GM18519 (cell line): ENCODE measurements at regions not wholly inside any gene's neighbourhood (a gene's known extent, or its start where the extent isn't known, plus 50 kb on each side); places are given as distances from the start of the nearest gene placed in this dataset.
"Not testable (repeated sequence)": the region's sequence is repeated elsewhere in the genome, so short reads cannot be mapped to it uniquely, and the experiment has no call there.

Experiments
- ATAC-seq: cut with Tn5 transposase; IDR thresholded peaks from one replicate; pipeline ENCODE4 v1.9.1; 2021; ENCODE audit warnings: mild to moderate bottlenecking, moderate library complexity; ENCODE audit not compliant: unreplicated experiment, low FRiP score

DNA sequence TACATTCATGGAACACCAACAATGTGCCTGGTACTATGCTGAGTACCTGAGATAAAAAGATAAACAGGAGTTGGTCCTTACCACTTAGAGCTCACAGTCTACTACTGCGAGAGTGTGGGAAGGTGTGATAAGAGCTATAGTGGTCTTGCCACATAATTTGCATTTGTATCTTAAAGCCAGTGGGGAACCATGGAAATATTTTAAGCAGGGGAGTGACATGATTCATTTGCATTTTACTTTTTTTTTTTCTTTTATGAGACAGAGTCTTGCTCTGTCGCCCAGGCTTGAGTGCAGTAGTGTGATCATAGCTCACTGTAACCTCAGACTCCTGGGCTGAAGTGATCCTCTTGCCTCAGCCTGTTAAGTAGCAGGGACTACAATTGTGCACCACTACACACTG is 53.6 kb downstream of the SRGAP2 start:
- peak; percentile 74 for ATAC-seq

DNA sequence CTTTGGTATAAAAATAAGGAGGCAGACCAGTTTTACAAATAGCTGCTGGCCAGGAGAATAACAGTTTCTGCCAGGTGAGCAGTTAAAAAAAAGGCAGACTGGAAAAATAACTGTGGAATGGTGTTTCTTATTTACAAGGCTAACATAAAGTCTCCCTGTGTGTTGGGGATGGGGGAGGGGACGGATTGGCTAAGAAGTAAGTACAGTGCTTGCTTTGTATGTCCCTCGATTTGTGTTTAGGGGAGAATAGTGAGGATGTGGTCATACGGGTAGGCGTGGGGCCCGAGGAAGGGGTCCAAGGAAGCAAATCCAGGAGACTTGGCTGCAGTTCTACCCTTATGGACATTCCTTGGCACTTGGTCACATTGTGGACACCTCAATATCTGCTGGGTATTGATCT is 58.1 kb downstream of the SRGAP2 start:
- ATAC-seq = not testable (repeated sequence)

GRCh38 chr1:206262424-206262823 is 59.1 kb downstream of the SRGAP2 start:
- not testable (repeated sequence) for ATAC-seq

GRCh38 chr1:206264916-206265315 is 61.6 kb downstream of the SRGAP2 start:
- not testable (repeated sequence) for ATAC-seq

GRCh38 chr1:206271153-206271552 is 67.8 kb downstream of the SRGAP2 start:
- ATAC-seq = not testable (repeated sequence)

DNA sequence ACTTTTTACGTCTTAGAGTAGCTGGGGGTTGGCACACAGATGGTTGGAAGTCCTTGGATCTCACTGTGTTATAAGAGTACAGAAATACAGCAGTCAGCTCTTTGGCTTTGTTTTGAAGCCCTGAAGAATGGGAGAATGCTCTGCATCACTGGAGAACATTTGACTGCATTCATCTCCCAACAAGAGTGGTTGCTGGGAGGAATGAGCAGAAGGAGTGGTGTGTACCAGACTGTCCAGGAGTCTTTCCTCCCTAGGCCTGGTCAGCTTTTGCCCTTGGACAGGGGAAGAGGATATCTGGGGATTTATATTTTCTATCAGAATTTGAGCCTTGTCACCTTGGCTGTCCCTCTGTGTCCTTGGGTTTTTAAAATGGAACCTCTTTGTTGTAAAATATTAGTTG is 69.8 kb downstream of the SRGAP2 start:
- not testable (repeated sequence) for ATAC-seq

DNA sequence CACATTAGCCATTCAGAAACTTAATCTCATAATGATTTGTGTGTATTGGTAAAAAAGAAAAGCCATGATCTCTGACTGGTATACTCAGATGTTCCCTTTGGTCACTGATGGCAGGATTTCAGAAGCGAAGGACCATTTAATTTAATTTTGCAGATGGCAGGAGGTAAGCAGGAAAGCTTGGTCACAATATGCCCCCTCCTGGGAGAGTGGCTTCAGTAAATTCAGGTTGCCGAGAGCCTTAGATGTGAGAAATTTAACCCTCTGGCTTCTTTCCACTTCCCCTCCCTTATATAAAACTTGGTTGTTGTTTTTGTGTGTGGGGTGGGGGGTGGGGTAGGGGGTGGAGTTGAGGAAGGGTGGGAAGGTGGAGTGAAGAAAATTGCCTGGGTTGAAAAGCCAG is 72.8 kb downstream of the SRGAP2 start:
- ATAC-seq = not testable (repeated sequence)

- not testable (repeated sequence) for ATAC-seq
Observed at GRCh38 chr1:206278683-206279082, 75.3 kb downstream of the SRGAP2 start.

DNA sequence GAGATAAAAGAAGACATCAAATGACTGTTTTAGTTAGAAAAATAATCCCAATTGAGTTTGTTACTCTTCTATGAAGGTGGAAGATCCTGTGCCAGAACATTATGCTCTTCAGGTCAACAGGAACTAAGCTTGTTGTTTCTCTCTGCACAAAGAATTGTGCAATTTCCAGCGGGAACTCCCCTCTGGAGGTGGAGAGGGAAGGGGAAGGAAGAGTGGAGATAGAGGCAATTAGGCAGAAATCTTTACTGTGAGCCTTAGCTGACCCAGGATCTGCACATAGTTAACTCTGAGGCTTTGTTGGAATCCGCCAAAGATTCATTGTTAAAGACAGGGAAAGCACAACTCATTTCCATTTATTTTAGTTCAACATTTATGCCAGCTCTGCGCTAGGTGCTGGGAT is 77.3 kb downstream of the SRGAP2 start:
- ATAC-seq = not testable (repeated sequence)

DNA sequence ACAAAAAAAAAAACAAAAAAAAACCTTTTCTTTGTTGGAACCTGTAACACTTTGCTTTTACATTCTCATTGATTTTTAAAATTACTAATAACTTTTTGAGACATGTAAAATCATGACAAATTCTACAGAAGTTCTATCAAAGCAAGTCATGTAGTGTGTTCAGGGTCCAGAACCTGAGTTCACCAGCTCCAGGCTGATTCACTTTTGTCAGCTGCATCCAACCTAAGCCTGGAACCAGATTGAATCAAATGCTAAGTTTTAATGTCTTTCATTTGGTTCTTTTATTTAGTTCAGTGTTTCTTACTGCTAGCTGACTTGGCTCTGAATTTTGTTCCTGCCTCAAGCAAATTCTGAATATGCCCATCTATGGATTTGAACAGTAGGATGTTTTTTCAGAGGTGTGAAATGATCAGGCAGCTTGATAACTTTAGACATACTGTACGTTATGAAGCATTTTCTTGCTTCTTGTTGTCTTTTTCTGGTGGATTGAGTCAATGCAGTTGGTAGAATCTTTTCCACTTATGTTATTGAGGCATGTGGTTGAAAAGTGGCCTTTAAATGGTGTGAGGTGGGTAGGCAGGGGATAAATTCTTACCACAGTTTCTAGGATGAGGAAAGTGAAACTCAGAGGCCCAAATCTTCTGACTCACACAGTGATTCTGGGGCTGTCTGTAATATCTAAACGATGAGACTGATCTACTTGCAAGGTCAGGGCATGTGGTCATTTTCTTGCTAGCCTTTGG is 78.7 kb downstream of the SRGAP2 start:
- not testable (repeated sequence) for ATAC-seq

- ATAC-seq = not testable (repeated sequence)
Observed at GRCh38 chr1:206285024-206285960, 82.0 kb downstream of the SRGAP2 start.

DNA sequence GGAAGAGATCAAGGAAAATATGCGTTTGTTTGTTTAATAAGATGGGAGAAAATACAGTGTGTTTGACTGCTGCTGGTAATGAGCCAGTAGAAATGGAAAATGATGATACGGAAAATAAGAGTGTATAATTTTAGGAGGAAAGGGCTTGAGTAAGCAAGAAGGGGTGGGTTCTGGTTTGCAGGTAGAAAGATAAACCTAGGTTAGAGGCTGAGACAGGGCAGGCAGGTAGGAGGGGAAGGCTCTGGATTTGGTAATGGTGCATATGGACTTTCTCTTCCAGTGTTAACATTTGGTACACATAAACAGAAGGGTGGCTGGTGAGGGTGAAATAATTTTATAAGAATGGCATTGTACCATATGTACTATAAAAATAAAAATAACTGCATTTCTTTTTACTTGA is 84.4 kb downstream of the SRGAP2 start:
- not testable (repeated sequence) for ATAC-seq

DNA sequence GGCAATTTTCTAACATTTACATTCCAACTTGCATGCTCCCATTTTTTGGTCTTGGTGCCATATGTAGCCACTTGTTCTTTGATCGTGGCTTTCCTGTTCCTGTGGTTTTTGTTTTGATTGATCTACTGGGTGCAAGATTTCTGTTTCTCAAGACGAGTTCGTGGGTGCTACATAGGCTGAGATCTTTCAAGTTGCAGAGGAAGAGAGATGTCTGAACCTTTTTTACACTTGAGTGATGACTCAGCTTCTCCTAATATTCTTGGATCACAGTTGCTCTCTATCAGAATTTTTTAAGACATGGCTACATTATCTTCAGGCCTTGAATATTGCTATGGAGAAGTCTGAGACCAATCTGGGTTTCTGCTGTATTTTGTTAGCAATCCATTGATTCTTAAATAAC is 85.1 kb downstream of the SRGAP2 start:
- not testable (repeated sequence) for ATAC-seq

GRCh38 chr1:206297145-206298031 is 94.0 kb downstream of the SRGAP2 start:
- ATAC-seq = not testable (repeated sequence)

DNA sequence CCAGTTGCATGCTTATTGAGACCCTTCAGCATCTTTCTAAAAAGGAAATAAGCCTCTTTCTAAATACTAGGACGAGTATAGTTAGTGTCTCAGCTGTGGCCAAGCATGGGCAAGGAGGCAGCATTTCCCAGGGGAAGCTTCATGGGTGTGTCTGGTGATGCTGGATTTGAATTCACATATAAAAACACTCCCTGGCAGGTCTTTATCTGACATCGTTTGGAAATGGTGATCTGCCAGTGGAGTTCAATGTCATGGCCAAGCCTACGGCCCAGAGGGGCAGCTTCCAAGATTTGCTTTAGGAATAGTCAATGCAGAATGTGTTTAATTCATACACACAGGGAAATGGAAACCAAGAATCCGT is 94.7 kb downstream of the SRGAP2 start:
- not testable (repeated sequence) for ATAC-seq

DNA sequence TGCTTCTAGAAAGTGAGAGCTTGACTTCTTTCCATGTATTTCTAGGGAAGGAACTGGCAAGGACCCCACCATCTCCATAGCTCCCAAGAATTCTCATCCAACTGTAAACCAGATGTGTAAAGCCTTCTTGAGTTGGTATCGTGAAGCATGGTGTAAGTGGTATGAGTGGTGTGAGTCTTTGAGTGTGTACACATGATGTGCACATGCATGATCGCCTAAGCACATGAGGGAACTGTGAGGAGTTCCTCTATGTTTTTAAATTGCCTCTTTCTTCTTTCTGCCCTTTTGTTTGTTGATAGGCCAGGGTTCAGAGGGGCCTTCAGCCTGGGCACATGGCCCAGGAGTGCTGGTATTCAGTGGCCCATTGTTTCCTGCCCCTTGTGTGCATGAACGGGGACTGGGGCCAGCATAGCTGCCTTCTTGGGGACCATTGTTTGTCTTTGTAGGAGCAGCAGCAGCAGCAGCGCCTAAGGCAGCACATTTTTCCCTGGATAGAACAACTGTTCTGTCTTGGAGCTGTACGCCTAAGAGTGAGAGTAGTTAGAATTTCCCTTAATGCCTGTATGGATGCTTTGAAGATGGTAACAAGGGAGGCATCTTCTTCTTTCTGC is 95.9 kb downstream of the SRGAP2 start:
- not testable (repeated sequence) for ATAC-seq

DNA sequence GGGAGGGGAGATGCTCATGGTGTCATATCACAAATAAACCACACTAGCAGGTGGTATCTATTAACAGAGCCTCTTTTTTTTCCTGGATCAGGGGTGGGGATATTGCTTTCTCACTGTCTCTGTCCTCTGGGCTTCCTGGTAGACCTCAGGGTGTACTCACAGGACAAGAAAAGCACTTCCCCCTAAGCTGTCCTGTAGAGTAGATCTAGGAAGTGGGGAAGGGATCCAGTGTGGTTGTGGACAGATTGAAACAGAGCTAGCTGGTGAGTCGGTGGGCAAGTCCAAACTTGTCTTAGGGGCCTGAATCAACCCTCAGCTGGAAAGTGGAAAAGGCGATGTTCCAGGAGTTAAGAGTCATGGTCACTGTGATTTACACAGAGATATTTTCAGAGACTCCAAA is 96.6 kb downstream of the SRGAP2 start:
- ATAC-seq = not testable (repeated sequence)

DNA sequence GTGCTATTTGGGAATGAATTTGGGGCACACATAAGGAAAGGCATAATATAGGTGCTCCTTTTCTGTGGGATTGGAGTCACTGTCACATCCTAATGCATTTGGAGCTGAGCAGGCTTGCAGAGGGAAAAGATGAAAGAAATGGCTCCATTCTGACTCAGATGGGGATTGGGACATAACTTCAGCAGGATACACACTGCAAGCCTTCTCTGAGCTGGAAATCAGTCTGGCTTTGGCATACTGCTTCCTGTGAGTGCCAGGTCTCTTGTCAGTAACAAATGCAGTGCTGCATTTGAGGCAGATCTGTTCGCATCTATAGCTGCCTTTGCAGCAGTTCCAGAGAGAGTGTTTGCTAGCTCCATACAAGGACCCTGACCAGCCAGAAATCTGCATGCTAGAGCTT is 98.7 kb downstream of the SRGAP2 start:
- ATAC-seq = not testable (repeated sequence)

GRCh38 chr1:206307442-206307841 is 104.1 kb downstream of the SRGAP2 start:
- not testable (repeated sequence) for ATAC-seq

DNA sequence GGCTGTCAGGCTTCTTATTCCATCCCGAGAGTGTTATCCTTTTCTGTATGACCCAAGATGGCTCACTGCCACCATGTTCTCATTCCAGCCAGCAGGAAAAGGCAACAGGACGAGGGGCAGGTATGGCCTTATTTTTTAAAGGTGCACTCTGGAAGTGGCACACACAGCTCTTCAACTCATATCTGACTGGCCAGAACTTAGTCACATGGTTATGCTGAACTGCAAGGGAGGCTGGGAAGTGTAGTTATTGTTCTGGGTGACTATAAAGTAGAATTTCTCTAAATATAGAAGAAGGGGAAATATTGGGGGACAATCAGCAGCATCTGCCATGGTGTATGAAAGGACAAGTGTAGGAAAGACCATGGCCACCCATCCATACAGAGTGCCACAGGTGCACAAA is 107.6 kb downstream of the SRGAP2 start:
- ATAC-seq = not testable (repeated sequence)
